GM18520 (cell line): ENCODE measurements at regions not wholly inside any gene's neighbourhood (a gene's known extent, or its start where the extent isn't known, plus 50 kb on each side); places are given as distances from the start of the nearest gene placed in this dataset.
"Not testable (repeated sequence)": the region's sequence is repeated elsewhere in the genome, so short reads cannot be mapped to it uniquely, and the experiment has no call there.

Experiments used
- ATAC-seq: cut with Tn5 transposase; IDR thresholded peaks from one replicate; pipeline ENCODE4 v1.9.1; 2021; ENCODE audit not compliant: unreplicated experiment

DNA sequence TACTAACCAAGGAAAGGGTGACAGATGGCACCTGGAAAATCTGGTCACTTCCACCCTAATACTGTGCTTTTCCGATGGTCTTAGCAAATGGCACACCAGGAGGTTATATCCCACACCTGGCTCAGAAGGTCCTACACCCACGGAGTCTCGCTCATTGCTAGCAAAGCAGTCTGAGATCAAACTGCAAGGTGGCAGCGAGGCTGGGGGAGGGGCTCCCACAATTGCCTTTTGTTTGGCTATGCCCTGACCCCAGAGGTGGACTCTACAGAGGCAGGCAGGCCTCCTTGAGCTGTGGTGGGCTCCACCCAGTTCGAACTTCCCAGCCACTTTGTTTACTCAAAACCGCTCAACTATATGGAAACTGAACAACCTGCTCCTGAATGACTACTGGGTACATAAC lies 50.3 kb upstream of the UGT2B15 start:
- ATAC-seq = not testable (repeated sequence)

GRCh38 chr4:68724426-68724825 lies 54.0 kb upstream of the UGT2B15 start:
- ATAC-seq = no peak

DNA sequence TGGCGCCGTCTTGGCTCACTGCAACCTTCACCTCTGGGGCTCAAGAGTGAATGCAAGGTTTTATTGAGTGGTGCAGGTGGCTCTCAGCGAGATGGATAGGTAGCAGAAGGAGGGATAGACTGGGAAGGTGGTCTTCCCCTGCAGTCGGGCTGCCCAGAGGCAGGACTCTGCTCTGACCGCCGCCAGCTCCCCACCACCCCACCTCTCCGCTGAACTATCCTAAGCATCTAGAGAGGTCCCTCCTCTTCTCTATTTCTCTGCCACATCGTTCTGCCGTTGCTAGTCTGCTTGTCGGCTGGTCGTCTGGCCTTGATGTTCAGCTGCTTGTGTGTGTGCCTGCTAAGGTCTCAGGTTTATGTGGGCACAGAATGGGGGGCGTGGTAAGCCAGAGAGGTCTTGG lies 54.5 kb upstream of the UGT2B15 start:
- ATAC-seq = no peak

DNA sequence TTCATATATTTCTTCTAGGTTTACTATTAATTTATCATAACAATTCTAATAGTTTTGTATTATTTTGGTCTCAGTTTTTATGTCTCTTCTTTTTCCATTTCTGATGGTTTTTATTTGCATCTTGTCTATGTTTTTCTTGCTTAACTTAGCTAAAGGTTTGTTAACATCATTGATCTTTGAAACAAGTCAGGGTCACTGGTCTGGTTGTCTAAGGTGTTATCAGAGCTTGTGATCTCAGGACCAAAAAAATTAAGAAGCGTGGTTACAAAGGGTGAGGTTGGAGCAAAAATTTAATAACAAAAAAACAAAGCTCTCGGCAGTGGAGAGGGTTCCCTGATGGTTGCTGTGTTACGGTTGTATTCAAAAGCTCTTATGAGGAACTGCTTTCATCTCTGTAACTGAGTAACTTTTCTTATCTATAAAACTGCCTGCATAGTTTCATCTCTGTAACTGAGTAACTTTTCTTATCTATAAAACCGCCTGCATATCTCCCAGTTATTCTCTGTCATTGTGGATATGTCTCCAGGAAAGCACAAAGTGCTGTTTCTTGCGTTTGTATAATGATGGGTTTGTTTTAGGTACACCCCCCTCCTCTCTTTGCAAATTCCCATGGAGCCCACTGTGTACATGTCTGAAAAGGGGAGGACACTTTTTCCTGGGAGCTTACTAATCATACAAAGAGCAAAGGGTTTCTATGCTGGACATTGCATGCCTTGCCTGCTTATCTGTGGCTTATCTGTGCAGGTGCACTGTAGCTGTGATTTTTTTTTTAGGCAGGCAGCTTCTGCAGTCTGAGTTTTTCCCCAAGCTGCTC lies 62.4 kb upstream of the UGT2B15 start:
- peak; percentile 69 for ATAC-seq

DNA sequence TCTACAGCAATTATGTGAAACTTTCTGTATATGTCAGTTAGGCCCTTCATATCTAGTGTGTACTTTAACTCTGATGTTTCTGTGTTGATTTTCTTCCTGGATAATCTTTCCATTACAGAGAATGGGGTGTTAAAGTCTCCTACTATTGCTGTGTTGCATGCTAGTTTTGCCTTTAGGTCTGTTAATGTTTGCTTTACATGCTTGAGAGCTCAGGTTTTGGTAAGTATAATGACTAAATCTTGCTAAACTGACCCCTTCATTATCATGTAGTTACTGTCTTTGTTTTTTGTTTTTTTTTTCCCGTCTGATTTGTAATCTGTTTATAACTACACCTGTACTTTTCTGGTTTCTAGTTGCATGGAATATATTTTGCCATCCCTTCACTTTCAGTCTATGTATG lies 63.6 kb upstream of the UGT2B15 start:
- no peak for ATAC-seq

- ATAC-seq = no peak
These were observed 64.7 kb upstream of the UGT2B15 start for GRCh38 chr4:68735106-68735505.

DNA sequence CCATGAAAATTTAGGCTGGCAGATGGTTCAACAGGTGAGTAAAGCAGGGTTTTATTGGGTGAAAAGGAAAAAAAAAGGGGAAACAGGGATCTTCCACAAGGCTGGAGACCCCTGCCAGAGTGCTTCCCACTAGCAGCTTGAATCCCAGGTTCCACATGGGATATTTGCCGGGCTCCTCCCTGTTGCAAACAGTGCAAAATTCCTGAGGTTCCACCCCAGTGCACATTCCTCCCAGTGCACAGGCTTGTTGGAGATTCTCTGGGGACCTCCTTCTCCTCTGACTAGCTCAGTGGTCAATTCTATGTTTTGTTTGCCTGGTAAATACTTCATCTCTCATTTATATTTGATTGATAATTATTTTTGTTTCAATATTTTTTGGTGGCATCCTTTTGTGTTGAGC lies 66.4 kb upstream of the UGT2B15 start:
- ATAC-seq = no peak

DNA sequence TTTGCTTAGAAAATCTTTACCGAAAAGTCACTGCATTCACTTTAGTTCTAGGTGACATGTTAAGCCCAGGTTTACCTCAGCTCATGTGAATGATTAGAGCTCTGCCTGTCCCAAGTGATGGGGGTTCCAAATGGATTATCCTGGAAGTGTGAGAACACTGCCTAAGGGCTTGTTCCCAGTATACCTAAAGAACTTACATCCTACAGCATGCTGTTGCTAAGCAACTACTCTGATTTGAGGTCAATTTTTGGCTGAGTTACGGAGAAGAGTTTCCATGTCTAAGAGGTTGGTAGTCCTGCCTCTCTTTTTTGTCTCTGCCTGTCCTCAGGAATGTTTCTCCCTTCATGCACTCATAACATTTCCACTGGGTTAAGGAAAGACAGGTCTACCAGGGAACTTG lies 67.6 kb upstream of the UGT2B15 start:
- ATAC-seq = no peak

GRCh38 chr4:68744368-68744767 lies 71.4 kb upstream of the UGT2B10 start:
- no peak for ATAC-seq

DNA sequence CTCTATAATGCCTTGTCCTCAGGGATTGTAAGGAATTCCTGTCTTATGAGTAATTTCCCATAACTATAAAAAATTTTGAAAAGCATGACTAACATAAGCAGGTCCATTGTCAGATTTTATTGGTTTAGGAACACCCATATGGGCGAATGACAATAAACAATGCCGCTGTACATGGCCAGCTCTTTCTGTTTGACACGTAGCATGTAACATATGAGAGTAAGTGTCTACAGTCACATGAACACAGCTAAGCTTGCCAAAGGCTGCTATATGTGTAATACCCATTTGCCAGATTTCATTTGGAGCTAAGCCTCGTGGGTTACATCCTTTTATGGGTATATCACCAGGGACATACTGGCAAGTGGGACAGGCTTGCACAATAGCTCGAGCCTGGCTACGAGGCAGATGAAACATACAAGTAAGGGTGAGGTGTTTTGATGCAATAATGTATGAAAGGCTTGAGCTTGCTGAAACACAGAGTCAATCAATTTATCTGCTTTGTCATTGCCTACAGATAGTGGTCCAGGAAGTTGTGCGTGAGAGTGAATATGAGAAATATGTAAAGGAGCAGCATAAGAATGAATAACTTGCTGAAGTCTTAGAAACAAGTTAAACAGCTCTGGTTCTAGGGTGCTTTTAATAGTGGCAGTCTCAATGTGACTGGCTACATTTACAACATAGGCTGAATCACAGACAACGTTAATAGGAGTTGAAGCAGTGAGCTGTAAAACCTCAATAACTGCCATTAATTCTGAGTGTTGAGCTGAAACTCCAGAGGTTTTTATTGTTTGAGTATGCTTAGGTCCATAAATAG lies 67.4 kb upstream of the UGT2B10 start:
- no peak for ATAC-seq

DNA sequence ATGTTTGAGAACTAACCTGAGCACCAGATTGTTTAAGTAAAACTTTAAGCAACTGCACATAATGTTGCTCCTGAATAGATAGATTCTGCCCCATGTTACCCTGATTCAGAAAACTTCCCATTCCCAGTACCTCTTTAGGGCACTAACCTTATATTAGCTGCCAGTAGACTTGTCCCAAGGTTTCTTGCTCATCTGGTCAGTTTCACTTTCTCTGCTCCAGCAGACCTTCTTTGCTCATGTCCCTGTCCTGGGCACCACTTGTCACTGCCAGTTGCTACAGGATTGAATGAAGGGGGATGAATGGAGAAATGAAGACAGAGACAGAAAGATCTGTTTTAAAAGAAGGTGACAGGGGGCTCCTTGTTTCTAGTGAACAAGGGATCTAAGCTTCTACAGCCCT lies 65.2 kb upstream of the UGT2B10 start:
- ATAC-seq = no peak

DNA sequence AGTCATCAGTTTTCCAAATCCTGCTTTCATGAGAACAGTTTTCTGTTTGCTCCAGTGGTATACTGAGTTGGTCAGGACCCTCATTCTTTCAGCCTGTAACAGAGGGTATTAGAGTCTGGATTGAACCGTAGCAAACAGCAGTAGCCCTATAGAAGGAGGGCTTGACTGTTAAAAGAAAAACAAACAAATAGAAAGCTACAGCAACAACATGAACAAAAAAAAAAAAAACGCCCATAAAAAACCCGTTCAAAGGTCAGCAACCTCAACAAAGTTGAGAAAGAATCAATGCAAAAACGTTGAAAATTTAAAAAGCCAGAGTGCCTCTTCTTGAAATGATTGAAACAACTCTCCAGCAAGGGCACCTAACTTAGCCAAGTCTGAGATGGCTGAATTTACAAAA lies 64.7 kb upstream of the UGT2B10 start:
- ATAC-seq = no peak

- no peak for ATAC-seq
These were observed 49.9 kb upstream of the UGT2B10 start for GRCh38 chr4:68765876-68766275.
